Brain microvascular endothelial cell (primary cell): ENCODE measurements at regions not wholly inside any gene's neighbourhood (a gene's known extent, or its start where the extent isn't known, plus 50 kb on each side); places are given as distances from the start of the nearest gene placed in this dataset.
"Not testable (repeated sequence)": the region's sequence is repeated elsewhere in the genome, so short reads cannot be mapped to it uniquely, and the experiment has no call there.

Source experiments
- DNase-seq: peaks from one replicate; pipeline ENCODE4 v3.0.0-alpha.2; 2020
- H3K27ac ChIP-seq: fragments of 250-450 bp; sonication (Bioruptor Pico); 2 replicates; pipeline ENCODE4 v1.5.1; 2020; ENCODE audit warnings: mild to moderate bottlenecking, moderate library complexity
- H3K27me3 ChIP-seq: fragments of 250-450 bp; sonication (Bioruptor Pico); replicated peaks from 2 replicates; pipeline ENCODE4 v1.5.1; 2020; ENCODE audit warnings: mild to moderate bottlenecking
- H3K36me3 ChIP-seq: fragments of 250-450 bp; sonication (Bioruptor Pico); replicated peaks from 2 replicates; pipeline ENCODE4 v1.5.1; 2020; ENCODE audit warnings: mild to moderate bottlenecking
- H3K4me3 ChIP-seq: 2 replicates; pipeline ENCODE4 v1.5.1; 2011; ENCODE audit warnings: low read depth, mild to moderate bottlenecking, control low read depth, low read length, moderate library complexity
- CTCF ChIP-seq: IDR thresholded peaks from 2 replicates; pipeline ENCODE4 v1.5.1; 2011; ENCODE audit warnings: low read depth, mild to moderate bottlenecking, moderate library complexity, low read length, control low read depth, inconsistent platforms; ENCODE audit errors: missing control alignments
- in situ Hi-C: cut with HindIII; loops from 2 replicates; pipeline ENCODE4 v1.10.0; 2017; ENCODE audit warnings: low sequenced_read_pairs, low pct_ligation_motif_present

GRCh38 chr4:151517896-151518295 lies 108.9 kb downstream of the FHIP1A start:
- Histone ChIP-seq H3K27me3 (no peaks in the 10 kb centered on the region), H3K4me3 (no peak overlapping the region), H3K36me3 (no peaks in the 10 kb centered on the region), H3K27ac (no peak overlapping the region)
- no peak for TF ChIP-seq CTCF
- DNase-seq, result no peak
- in situ Hi-C loops, result no loop called here

GRCh38 chr4:151518359-151518758 lies 109.4 kb downstream of the FHIP1A start:
- Histone ChIP-seq H3K4me3 (no peak overlapping the region), H3K36me3 (no peaks in the 10 kb centered on the region), H3K27ac (no peak overlapping the region), H3K27me3 (no peaks in the 10 kb centered on the region)
- no peak for TF ChIP-seq CTCF
- no peak for DNase-seq
- in situ Hi-C loops, result no loop called here

- in situ Hi-C loops, result no loop called here
- H3K27me3 ChIP-seq, result no peaks in the 10 kb centered on the region
- no peak overlapping the region for H3K4me3 ChIP-seq
- no peaks in the 10 kb centered on the region for H3K36me3 ChIP-seq
- no peak for TF ChIP-seq CTCF
- no peak for DNase-seq
- no peak overlapping the region for H3K27ac ChIP-seq
Observed at GRCh38 chr4:151519728-151520415, 110.9 kb downstream of the FHIP1A start.

GRCh38 chr4:151522866-151523519 lies 114.0 kb downstream of the FHIP1A start:
- no peaks in the 10 kb centered on the region for H3K27me3 ChIP-seq
- no peak overlapping the region for H3K4me3 ChIP-seq
- no peaks in the 10 kb centered on the region for H3K36me3 ChIP-seq
- in situ Hi-C loops, result no loop called here
- TF ChIP-seq CTCF, result no peak
- no peak for DNase-seq
- no peak overlapping the region for H3K27ac ChIP-seq

GRCh38 chr4:151524610-151525009 lies 115.6 kb downstream of the FHIP1A start:
- TF ChIP-seq CTCF, result no peak

GRCh38 chr4:151526489-151526888 lies 117.5 kb downstream of the FHIP1A start:
- H3K27me3 ChIP-seq, H3K27ac ChIP-seq, DNase-seq, H3K36me3 ChIP-seq, H3K4me3 ChIP-seq, in situ Hi-C loops: not testable (repeated sequence)

More at GRCh38 chr4:151524610-151525009, 115.6 kb downstream of the FHIP1A start:
- H3K4me3 ChIP-seq, result no peak overlapping the region
- in situ Hi-C loops, result no loop called here
- H3K36me3 ChIP-seq, result no peaks in the 10 kb centered on the region
- H3K27me3 ChIP-seq, result no peaks in the 10 kb centered on the region
- no peak overlapping the region for H3K27ac ChIP-seq
- no peak for DNase-seq
